ENCODE measurements at regions not wholly inside any gene's neighbourhood (a gene's known extent, or its start where the extent isn't known, plus 50 kb on each side); places are given as distances from the start of the nearest gene placed in this dataset.

- 94 to 97% methylated on average over 3 of the region's 3 CpGs for WGBS, 2 donors
- no peak for DNase-seq
- intact Hi-C loops (cut with DNase I): no loop called here
Observed at GRCh38 chr5:126300293-126300692, 122.9 kb upstream of the GRAMD2B start.

GRCh38 chr5:126301056-126301455 is 122.2 kb upstream of the GRAMD2B start:
- Histone ChIP-seq H3K9me3 (peaks cover 0 to 3% (median 0%) of the 10 kb centered on the region in 4 donors), H3K27ac (no peak overlapping the region), H3K4me3 (no peak overlapping the region), H3K36me3 (no peaks in the 10 kb centered on the region), H3K4me1 (no peaks in the 10 kb centered on the region), H3K27me3 (no peaks in the 10 kb centered on the region)
- no peak for TF ChIP-seq POLR2AphosphoS5 (IDR thresholded peaks at IDR 0.05)
- no peak for TF ChIP-seq EP300 (IDR thresholded peaks at IDR 0.05)
- no peak for TF ChIP-seq POLR2A (IDR thresholded peaks at IDR 0.05)
- TF ChIP-seq CTCF (IDR thresholded peaks at IDR 0.05): no peak
- WGBS, 2 donors: 66 to 73% methylated on average over 3 of the region's 3 CpGs
- intact Hi-C loops (cut with DNase I): no loop called here
- no peak for DNase-seq

More at GRCh38 chr5:126300293-126300692, 122.9 kb upstream of the GRAMD2B start:
- H3K4me3 ChIP-seq: no peak overlapping the region
- no peaks in the 10 kb centered on the region for H3K4me1 ChIP-seq
- no peaks in the 10 kb centered on the region for H3K27me3 ChIP-seq
- no peak overlapping the region for H3K27ac ChIP-seq
- no peaks in the 10 kb centered on the region for H3K36me3 ChIP-seq
- H3K9me3 ChIP-seq: peaks cover 0 to 3% (median 0%) of the 10 kb centered on the region in 4 donors
- TF ChIP-seq CTCF (IDR thresholded peaks at IDR 0.05) (no peak), POLR2A (IDR thresholded peaks at IDR 0.05) (no peak), EP300 (IDR thresholded peaks at IDR 0.05) (no peak), POLR2AphosphoS5 (IDR thresholded peaks at IDR 0.05) (no peak)

GRCh38 chr5:126309860-126310259 is 113.3 kb upstream of the GRAMD2B start:
- TF ChIP-seq POLR2AphosphoS5 (IDR thresholded peaks at IDR 0.05) (no peak), EP300 (IDR thresholded peaks at IDR 0.05) (no peak)
- H3K27ac ChIP-seq: no peak overlapping the region
- intact Hi-C loops (cut with DNase I): no loop called here
- no peak for DNase-seq
- H3K36me3 ChIP-seq: no peaks in the 10 kb centered on the region
- H3K4me1 ChIP-seq: no peaks in the 10 kb centered on the region
- no peaks in the 10 kb centered on the region for H3K27me3 ChIP-seq
- H3K9me3 ChIP-seq: no peaks in the 10 kb centered on the region
- no peak overlapping the region for H3K4me3 ChIP-seq

- WGBS, 2 donors: 80 to 86% methylated on average over 2 of the region's 2 CpGs
- Histone ChIP-seq H3K9me3 (no peaks in the 10 kb centered on the region), H3K36me3 (no peaks in the 10 kb centered on the region), H3K27ac (no peak overlapping the region), H3K27me3 (no peaks in the 10 kb centered on the region), H3K4me1 (no peaks in the 10 kb centered on the region), H3K4me3 (no peak overlapping the region)
- TF ChIP-seq POLR2A (IDR thresholded peaks at IDR 0.05) (no peak), CTCF (IDR thresholded peaks at IDR 0.05) (no peak), POLR2AphosphoS5 (IDR thresholded peaks at IDR 0.05) (no peak), EP300 (IDR thresholded peaks at IDR 0.05) (no peak)
- intact Hi-C loops (cut with DNase I): no loop called here
- no peak for DNase-seq
Observed at GRCh38 chr5:126311766-126312165, 111.4 kb upstream of the GRAMD2B start.

DNA sequence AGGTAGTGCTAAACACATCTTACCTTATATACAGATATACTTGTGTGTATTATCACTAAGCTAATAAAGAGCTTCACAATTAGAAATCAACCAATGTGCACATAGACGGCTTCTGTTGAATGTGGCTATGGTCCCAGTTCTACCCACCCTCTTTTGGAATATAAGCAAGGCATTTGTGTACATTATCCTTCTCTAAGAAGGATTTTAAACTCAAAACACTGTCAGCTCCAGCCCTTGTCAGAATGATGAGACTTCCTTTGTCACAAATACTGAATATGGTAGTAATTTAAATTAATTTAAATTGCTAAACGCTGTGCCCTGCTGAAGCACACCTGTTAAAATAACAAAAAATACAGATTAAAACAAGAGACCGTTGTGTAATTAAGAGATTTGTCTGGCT is 107.9 kb upstream of the GRAMD2B start:
- no peaks in the 10 kb centered on the region for H3K27me3 ChIP-seq
- no peaks in the 10 kb centered on the region for H3K4me1 ChIP-seq
- no peaks in the 10 kb centered on the region for H3K9me3 ChIP-seq
- intact Hi-C loops (cut with DNase I): no loop called here
- DNase-seq: no peak
- no peaks in the 10 kb centered on the region for H3K36me3 ChIP-seq
- WGBS, 2 donors: 76 to 84% methylated on average over 3 of the region's 3 CpGs
- TF ChIP-seq CTCF (IDR thresholded peaks at IDR 0.05) (no peak), POLR2A (IDR thresholded peaks at IDR 0.05) (no peak), EP300 (IDR thresholded peaks at IDR 0.05) (no peak), POLR2AphosphoS5 (IDR thresholded peaks at IDR 0.05) (no peak)
- no peak overlapping the region for H3K4me3 ChIP-seq
- H3K27ac ChIP-seq: no peak overlapping the region

Measured in sigmoid colon (tissue), 6 donors.